GM21381 (cell line): ENCODE measurements at regions not wholly inside any gene's neighbourhood (a gene's known extent, or its start where the extent isn't known, plus 50 kb on each side); places are given as distances from the start of the nearest gene placed in this dataset.

ENCODE experiments used
- ATAC-seq: cut with Tn5 transposase; IDR thresholded peaks from one replicate; pipeline ENCODE4 v1.9.1; 2021; ENCODE audit warnings: mild to moderate bottlenecking, moderate library complexity; ENCODE audit not compliant: unreplicated experiment

DNA sequence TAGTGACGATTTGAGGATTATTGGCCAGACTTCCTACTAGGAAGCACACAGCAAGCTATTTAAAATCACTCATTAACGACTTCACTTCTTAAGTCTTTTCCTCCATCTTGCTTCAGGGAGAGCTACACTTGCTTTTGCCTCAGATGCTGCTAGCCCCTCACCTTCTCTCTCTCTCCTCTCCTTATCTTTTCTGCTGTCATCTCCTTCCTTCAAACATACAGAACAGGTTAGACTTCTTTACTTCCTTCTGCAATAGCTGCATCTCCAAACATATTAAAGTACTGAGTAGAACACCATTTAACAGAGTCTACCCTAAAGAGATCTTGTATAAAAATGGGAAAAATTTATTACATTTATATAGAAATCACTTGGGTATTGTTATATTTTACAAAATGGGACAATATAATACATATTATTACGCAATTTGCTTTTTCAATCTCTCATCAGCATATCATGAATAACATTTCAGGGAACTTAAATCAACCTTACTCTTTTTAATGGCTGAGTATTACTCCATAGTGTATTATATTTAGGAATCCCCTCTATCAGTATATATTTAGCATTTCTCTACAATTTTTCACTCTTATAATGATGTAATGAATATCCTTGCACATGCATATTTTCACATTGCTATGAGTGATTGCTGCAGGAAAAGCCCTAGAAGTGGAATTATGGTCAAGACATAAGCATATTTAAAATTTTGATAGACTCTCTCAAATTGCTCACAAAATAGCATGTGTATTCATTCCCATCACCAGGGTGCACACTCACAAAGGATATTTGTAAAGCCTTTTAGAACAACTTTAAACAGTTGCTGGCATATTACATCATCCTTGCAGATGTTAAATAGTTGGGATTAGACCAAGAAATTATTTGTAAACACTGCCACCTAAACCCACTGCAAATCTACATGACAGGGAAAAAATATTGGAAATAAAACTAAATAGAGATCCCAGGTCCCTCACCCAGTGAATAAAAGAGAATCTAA lies 164.5 kb upstream of the NFIB start:
- ATAC-seq, result no peak

DNA sequence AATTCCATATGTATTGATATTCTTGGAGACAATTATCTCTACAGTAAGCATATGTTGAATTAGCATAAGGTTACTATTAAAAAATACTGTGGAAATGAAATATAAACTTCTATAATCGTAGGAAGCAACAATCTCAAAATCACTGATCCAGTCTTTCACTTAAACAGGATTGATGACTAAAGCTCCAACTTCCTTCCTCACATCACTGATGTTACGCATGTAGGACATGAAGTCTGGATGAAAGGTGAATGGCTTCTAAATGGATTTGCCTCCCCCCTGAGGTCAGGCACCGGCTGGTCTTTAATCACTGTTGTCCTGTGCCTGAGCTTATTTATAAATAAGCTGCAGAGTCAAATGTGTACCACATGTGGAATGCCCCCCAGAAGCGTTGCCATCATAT lies 157.1 kb upstream of the NFIB start:
- ATAC-seq, result no peak

DNA sequence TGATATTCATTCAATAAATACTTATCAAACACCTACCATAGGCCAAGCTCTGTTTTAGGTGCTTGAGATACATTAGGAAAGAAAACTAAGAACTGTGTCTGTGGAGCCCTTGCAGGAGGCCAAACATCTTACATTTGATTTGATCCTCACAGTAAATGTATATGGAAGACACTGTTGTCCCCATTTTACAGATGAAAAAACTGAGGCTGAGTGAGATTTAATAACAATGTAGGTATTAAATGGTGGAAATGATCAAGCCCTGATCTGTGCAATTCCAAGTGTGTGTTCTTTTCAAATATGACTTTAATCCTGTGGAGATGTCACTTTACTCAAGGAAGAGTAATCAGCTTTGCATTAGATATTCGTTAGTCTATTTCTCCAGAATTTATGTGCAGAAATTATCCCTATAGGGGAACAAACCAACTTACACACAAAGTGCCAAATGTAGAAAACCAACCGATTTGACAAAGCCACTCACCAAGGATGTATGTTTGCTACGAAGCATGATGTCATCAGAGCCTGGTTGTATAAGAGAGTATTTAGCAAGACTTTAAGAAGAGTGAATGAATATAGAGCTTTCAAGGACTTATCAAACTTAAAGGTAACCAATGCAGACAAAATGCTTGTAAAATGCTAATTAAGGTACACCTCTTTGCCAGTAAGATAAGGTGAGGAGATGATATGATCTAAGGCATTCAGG lies 153.9 kb upstream of the NFIB start:
- ATAC-seq, result no peak

DNA sequence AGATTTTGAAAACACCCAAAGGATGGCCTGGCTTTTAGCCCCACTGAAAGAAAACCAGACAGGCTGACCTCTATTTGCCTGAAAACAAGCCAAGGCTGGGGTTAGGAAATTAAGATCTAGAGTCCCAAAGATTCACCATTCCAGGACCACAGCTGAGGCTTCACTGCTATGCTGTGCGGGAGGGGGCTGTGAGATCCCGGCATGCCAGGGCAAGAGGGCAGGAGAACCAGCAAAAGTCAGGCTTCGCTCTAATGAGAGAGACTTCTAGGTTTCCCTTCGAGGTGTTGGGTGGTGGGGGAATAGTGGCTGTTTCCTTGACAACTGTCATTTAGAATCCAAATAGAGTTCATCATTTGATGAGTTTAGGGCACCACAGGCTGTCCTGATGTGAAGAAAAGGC lies 152.9 kb upstream of the NFIB start:
- no peak for ATAC-seq

DNA sequence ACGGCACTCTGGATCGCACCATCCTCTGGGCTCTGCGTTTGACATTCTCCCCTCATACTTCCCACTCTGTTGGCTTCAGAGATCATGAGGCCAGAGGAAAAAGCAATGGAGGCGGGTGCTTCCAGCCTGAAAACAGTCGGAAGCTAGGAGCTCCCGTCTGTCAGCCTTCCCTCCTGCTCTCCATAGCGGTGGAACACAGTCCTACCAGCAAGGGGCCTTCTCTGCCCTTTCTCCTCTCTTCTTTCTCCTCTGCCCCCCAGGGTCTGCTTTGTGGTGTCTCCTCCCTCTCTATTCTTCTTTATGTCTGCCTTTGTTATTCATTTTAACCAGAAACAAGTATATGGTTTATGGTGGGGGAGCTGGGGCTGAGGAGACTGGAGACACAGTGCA lies 152.5 kb upstream of the NFIB start:
- ATAC-seq, result no peak

DNA sequence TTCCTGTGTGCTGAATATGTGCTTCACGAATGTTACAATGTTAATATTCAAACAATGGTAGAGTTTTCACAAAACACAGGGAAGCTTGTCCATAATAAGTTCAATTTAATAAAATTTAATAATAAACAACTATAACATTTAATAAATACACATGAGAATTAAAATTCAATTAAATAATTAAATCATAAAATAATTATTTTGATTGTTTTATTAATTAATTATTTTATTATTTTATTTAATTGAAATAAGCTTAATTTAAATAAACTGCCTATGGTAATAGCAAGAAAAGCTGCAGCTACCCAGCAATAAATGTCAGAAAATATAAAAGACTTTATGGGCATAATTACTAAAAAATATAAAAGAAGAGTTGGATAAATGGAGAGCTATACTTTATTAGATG lies 149.0 kb upstream of the NFIB start:
- ATAC-seq, result no peak

DNA sequence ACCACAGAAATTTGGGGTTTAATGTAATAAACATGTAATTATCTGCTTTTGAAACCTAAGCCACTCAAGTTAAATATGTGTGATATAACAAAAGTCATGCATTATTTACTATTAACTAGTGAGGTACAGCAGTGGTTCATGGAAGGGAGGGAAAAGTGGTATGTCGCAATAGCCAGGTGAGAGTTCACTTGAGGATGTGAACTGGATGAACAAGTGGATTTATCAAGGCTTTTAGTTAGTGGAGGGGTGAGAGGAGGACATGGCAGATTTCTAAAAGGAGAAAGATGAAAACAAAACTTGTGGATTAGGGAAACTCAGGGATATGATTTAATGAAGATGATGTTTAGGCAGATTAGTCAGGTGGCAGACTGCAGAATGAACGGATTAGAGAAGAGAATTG lies 141.3 kb upstream of the NFIB start:
- no peak for ATAC-seq

DNA sequence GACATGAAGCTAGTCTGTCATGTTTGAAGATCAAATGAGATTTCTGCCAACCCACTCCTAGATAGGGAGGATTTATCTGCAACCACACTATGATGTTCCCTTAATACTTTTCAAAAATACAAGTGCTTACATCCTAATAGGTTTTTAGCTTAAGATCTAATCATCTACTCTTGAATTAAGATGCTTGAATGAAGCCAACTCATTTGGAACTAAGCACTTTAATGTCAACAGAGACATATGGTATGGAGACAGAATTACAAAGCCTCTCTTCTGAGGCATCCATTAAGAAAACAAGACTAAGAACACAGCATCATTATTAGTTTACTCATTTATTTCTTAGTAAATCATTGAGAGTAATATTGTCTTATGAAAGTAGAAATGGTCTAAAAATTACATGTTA lies 139.3 kb upstream of the NFIB start:
- no peak for ATAC-seq

DNA sequence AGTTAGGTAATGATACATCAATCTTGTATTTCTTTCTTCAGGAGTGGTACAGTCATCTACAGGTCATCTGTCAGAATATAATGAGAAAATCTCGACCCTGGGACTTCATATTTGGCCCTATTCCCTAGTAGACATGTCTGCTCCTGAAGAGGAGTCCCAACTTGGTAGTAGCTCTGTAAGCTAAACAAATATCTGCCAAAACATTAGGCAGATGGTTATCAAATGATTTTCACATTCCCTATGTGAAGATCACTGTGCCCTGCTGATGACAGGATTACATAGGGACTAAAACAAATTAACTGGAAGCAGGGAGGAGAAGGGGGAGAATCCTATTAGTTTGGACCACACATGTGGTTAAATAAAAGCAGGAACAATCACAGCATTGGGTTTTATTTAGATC lies 138.6 kb upstream of the NFIB start:
- ATAC-seq, result no peak

DNA sequence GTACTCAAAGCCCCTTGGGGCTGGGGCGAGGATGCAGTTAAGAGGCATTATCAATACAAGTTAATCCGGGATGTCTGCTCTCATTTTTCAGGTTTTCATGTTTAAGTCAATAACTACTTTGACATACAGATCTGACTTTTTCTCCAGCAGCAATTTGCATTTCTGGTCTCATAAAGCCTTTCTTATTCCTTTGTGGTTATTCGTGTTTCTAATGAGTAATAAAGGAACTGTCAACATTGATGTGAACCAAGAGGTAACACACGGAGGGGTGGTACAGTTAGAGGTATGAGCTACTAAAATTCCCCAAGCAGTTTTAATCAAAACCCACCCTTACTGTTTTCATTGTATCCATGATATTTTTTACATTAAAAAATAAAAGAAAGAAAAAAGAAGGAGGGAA lies 138.0 kb upstream of the NFIB start:
- peak; percentile 84 for ATAC-seq

DNA sequence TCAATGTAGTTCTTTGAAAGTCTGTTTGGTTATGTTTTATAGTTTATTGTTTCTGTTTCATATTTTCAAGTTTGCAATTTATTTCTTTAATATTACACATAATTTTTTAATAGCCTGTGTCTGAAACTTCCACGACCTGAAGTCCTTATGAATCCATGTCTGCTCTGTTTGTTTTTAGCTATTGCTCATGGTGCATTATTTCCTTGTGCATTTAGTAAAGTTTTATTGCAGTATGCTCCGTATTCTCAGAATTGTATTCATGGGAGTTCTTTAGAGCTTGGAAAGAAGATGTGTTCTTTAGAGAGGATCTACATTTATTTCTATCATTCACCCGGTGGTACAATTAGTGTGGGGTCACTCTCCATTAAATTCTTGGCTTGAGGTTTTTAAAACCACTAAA lies 133.2 kb upstream of the NFIB start:
- ATAC-seq, result no peak

DNA sequence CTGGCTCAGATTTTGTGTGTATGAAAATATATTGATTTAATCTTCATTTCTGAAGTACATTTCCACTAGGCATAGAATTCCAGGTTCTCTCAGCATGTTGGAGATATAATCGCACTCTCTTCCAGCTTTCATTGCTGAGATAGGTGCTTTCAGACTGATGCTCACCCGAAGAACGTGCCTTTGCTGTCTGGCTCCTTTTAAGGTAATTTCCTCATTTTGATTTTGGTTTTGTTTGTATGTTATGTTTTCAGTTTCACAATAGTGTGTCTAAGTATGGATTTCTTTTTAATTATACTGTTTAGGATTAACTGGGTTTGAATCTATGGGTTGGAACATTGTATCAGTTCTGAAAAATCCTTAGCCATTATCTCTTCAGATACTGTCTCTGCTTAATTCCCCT lies 132.0 kb upstream of the NFIB start:
- ATAC-seq, result no peak

DNA sequence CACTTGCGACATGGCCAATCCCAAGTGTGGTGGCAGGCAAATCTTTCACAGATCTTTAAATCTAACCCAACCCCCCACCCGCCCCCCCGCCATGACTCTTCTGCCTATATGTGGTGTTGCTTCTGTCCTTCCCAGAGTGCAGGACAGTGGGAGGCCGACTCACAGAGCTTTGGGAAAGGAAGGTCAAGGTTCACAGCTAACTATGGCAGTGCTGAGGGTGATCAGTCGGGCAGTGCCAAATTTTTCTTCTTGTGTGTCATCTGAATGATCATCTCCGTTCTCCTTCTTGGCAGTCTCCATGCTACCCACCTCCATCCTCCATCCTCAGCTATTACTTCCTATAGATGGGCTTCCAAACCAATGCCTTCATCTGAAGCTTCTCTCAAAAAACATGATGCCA lies 129.0 kb upstream of the NFIB start:
- ATAC-seq, result no peak

DNA sequence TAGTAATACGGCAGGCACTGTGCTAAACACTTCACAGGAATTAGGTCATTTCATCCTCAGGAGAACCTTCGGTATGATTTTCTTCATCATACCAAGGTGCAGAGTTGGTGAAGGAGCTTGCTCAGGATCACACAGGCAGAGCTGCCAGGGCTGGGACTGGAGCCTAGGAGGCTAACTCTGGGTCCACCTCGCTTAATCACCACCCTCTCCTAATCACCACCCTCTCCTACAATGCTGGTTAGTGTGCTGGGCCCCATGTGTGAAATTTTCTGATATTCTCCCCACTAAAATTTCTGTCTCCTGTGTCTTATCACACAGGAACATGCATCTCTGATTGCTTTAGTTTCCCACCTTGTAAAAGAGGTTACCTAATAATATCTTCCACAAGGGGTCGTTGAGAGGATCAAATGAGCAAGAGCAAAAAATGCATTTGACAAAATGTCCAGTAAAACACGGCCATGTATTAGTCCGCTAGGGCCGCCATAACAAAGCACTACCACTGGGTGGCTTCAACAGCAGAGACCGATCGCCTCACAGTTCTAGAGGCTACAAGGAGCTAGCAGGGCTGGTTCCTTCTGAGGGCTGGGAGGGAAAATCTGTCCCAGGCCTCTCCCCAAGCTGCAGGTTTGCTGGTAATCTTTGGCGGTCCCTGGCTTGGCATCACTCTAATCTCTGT lies 128.2 kb upstream of the NFIB start:
- ATAC-seq, result no peak

DNA sequence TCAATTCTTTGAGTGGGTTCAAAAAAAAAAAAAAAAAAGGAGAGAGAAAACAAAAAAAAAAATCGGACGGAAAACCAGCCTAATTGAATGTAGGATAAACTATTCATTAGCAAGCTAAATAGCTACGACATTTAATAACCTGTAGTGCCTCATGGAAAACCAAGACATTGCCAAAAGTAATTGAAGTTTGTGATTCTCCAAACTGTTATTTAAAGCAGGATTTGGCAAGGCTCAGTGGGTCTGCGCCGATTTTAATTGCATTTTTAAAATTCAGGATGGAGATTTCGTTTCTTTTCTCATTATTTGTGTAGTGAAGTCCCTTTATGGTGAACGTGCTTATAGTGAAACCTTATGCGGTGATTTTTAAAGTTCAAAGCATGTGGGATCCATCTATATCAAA lies 127.2 kb upstream of the NFIB start:
- ATAC-seq, result no peak

DNA sequence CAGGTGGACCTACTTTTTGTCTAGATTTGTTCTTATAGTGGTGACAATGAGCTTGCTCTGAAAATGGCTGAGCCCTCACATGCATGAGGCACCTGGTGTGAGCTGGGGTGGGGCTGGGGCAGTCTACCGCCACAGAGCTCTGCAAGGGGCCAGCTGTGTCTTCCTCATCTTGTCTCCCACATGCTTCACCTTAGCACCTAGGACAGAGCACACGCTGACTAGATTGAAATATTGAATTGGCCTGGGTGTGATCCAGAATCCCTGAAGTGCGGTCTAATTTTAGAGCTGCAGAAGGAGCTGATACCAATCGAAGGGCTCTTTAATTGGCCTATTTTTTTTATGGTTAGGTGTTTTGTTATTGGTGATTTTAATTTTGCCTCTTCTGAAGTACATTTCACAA lies 126.1 kb upstream of the NFIB start:
- ATAC-seq, result no peak

DNA sequence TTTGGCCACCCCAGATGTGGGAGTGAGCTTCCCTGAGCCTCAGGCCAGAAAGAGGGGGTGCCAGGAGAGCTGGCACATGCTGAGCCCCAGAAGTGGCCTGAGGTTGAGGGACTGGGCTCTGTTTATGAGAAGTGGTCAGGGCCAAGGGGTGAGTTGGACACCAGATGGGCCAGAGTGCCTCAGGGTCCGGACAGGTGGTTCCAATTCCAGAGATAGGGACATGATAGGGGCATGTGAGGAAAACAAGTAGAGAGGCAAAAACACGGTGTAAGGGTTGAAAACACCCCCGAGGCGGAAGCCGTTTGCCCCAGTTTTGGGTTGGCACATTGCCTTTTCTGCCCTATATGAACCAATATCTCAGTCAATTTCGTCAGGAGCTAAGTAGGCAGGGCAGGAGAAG lies 125.6 kb upstream of the NFIB start:
- no peak for ATAC-seq

DNA sequence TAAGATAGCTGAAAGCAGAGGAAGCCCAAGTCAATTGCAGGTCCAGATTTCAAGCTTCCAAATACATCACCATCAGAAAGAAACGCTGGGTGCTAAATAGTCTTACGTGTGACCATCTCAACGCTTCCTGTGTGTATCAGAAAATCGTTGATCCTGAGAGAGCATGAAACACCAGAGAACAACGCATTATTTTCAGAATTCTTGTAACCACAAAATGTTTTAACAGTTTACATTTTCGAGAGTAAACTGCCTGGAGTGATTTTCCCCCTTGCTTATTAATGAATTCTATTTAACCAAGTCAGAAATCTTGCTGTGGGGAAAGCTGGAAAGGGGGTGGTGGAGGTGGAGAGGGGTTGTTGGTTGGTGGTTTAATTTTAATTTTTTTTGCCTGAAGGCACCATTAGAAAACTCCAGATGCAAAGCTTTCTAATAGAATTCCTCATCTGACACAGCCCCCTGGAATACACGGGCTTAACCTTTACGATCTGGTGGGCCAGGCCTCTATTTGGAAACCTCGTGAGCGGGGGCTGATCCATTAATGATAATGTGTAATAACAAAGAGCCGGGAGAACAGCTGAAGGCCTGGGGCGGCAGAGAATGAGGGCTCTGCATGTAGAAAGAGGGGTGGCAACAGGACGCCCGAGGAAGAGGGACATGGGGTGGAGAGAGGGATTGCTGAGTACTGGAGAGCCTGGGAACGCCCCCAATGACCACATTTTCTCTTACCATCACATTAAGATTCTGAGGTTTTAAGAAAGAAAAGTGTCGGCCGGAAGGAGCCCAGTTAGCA lies 124.5 kb upstream of the NFIB start:
- ATAC-seq, result no peak

DNA sequence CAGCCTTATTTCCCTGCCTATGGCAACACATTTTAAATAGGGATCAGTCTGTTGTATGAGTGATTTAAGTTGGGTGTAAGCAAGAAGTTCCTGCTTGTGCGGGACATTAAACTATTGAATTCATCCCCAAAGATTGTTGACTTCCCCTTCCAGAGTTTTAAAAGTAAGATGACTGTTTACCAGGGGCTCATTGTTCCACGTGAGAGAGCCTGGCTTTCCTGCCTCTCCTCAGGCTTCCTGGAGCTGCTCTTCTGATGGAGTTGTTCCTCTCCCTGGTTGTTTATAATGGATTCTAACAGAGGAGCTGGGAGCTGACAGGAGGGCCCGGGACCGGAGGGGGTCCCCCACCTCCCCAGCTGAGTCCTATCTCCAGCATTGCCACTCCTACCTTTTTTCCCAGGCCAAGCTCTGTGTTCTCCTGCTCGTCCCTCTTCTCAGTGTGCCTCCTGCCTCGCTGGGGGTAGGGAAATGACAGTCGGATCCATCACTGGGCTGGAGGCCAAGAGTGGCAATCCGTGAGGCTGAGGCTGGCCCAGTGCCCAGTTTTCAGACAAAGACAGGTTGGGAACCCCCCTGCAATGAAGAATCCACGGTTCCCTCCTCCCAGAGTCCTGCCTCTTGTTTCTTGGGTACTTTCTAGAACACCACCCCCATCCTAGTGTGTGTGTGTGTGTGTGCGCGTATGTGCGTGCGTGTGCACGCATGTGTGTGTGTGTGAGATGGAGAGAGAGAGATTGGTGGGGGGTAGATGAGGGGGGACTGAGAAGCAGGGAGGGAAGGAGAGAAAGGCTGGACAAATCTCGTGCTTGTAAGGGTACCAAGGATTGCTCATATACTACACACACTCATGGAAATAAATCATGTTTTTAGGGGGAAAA lies 123.7 kb upstream of the NFIB start:
- ATAC-seq, result no peak

DNA sequence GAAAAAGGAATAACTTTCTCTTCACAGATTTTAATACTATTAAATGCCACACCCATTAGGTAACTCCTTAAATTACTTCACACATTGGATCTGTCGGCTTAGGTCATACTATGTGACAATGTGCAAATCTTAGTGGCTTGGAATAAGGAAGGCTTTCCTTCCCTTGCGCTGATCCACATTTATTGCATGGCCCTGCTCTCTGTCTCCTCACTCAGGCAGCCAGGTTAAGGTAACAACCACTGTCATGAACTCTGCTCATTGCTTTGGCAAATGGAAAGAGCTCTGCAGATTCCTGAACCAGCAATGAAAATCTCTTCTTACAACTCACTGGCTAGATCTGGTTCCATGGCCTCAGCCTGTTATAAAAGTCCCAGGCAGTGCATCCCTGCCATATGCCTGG lies 121.9 kb upstream of the NFIB start:
- ATAC-seq, result no peak
